Adrenal gland (tissue), 5 donors: ENCODE measurements at regions not wholly inside any gene's neighbourhood (a gene's known extent, or its start where the extent isn't known, plus 50 kb on each side); places are given as distances from the start of the nearest gene placed in this dataset.

ENCODE experiments used
- POLR2A ChIP-seq, 2 donors: fragments of 450-650 bp; IDR thresholded peaks; one replicate each; pipeline ENCODE4 v1.6.1; 2017; ENCODE audit warnings: antibody characterized with exemption in 2 of 2, mild to moderate bottlenecking in 2 of 2, moderate library complexity in 1 of 2
- TF ChIP-seq, protein P1 (sequence below), 6 experiments: fragments of 450-650 bp in 4 of 6; fragments of 200-600 bp in 2 of 6; sonication (generic) in 1 of 6; IDR thresholded peaks; 1 replicate in 5 of 6; 2 replicates in 1 of 6; pipeline versions ENCODE4 v1.5.1 to v1.8.0; 2016 to 2021; ENCODE audit warnings: antibody characterized with exemption in 6 of 6, mild to moderate bottlenecking in 2 of 6, moderate library complexity in 1 of 6
- donor health status: DM: no; HTN: no; CAD: no.

- TF ChIP-seq, protein P1, sequence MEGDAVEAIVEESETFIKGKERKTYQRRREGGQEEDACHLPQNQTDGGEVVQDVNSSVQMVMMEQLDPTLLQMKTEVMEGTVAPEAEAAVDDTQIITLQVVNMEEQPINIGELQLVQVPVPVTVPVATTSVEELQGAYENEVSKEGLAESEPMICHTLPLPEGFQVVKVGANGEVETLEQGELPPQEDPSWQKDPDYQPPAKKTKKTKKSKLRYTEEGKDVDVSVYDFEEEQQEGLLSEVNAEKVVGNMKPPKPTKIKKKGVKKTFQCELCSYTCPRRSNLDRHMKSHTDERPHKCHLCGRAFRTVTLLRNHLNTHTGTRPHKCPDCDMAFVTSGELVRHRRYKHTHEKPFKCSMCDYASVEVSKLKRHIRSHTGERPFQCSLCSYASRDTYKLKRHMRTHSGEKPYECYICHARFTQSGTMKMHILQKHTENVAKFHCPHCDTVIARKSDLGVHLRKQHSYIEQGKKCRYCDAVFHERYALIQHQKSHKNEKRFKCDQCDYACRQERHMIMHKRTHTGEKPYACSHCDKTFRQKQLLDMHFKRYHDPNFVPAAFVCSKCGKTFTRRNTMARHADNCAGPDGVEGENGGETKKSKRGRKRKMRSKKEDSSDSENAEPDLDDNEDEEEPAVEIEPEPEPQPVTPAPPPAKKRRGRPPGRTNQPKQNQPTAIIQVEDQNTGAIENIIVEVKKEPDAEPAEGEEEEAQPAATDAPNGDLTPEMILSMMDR (IDR thresholded peaks at IDR 0.05) = no peak
- TF ChIP-seq POLR2A (IDR thresholded peaks at IDR 0.05) = no peak
Measured at GRCh38 chr4:107129611-107130010, 93.5 kb upstream of the DKK2 start.
